K562 (cell line): ENCODE measurements at regions not wholly inside any gene's neighbourhood (a gene's known extent, or its start where the extent isn't known, plus 50 kb on each side); places are given as distances from the start of the nearest gene placed in this dataset.

Experiments
- ATAC-seq: fragments of 200-7000 bp; cut with Tn5 transposase; 3 replicates; pipeline ENCODE4 v1.9.1; 2020; ENCODE audit warnings: moderate library complexity
- BruUV-seq: library from RNA; stranded (reverse); fragments of 400-500 nt; replicated peaks from 2 replicates; lab custom pipeline; 2021; lab: Mats Ljungman, UMichigan
- CTCF ChIA-PET: fragments of 300-600 bp; formaldehyde crosslinking; extraction: SDS; loops from one replicate; lab custom pipeline; 2021; ENCODE audit warnings: low intra/inter-chr PET ratio; lab: Yijun Ruan, JAX
- POLR2A ChIA-PET: fragments of 300-600, 350-650 bp; sonication (Branson Sonifier 250); formaldehyde crosslinking; extraction: SDS; loops from one replicate; lab custom pipeline; 2021; ENCODE audit warnings: antibody characterized with exemption, inconsistent platforms; lab: Yijun Ruan, JAX
- DNase-seq, 4 experiments: peaks; one replicate each; pipeline versions ENCODE4 v3.0.0 to v3.0.0-alpha.2; 2011 to 2018; ENCODE audit warnings: low spot score in 3 of 4, mixed read lengths in 3 of 4; ENCODE audit errors: extremely low read depth in 1 of 4
- FAIRE-seq: peaks from 2 replicates; lab custom pipeline; 2011; peaks lifted over from hg19 to GRCh38; lab: Jason Lieb, UNC
- H2AFZ ChIP-seq: 2 replicates; pipeline ENCODE4 v1.6.0; 2011; ENCODE audit warnings: low read depth, low read length, control low read depth, inconsistent platforms
- H3K27ac ChIP-seq: fragments of 200-600 bp; 3 replicates; pipeline ENCODE4 v1.8.0; 2011; ENCODE audit warnings: low read depth, mild to moderate bottlenecking, control low read depth, inconsistent platforms, low read length, moderate library complexity, mixed read lengths; ENCODE audit errors: extremely low read depth
- H3K27me3 ChIP-seq, 2 experiments: fragments of 300-600 bp in 1 of 2; 2 replicates in 1 of 2; 3 replicates in 1 of 2; pipeline versions ENCODE4 v1.6.0 to v1.8.0; 2011; ENCODE audit warnings: inconsistent platforms in 2 of 2, low read length in 2 of 2, mild to moderate bottlenecking in 1 of 2, mixed read lengths in 1 of 2, moderate library complexity in 1 of 2; ENCODE audit not compliant: control insufficient read depth in 2 of 2, insufficient read depth in 2 of 2
- H3K36me3 ChIP-seq: fragments of 300-600 bp; 3 replicates; pipeline ENCODE4 v1.8.0; 2011; ENCODE audit warnings: mild to moderate bottlenecking, low read length, inconsistent platforms; ENCODE audit not compliant: control insufficient read depth, insufficient read depth
- H3K4me1 ChIP-seq, 2 experiments: fragments of 200-600 bp in 1 of 2; replicated peaks in 1 of 2; 2 replicates in 1 of 2; 3 replicates in 1 of 2; pipeline versions ENCODE4 v1.5.1 to v1.8.0; 2011; ENCODE audit warnings: inconsistent platforms in 2 of 2, low read length in 2 of 2, mild to moderate bottlenecking in 1 of 2, mixed read lengths in 1 of 2, moderate library complexity in 1 of 2; ENCODE audit not compliant: control insufficient read depth in 2 of 2, insufficient read depth in 2 of 2
- H3K4me2 ChIP-seq: 2 replicates; pipeline ENCODE4 v1.6.1; 2011; ENCODE audit warnings: low read length, control low read depth, inconsistent platforms, mixed read lengths; ENCODE audit not compliant: insufficient read depth
- H3K4me3 ChIP-seq: fragments of 200-600 bp; sonication (generic), shearing (Covaris generic); 2 replicates; pipeline ENCODE4 v1.5.1; 2016; ENCODE audit warnings: control low read depth, inconsistent platforms
- H3K79me2 ChIP-seq: fragments of 200-600 bp; 3 replicates; pipeline ENCODE4 v1.8.0; 2011; ENCODE audit warnings: low read length, inconsistent platforms; ENCODE audit not compliant: control insufficient read depth, insufficient read depth
- H3K9ac ChIP-seq, 2 experiments: 2 replicates each; pipeline versions ENCODE4 v1.6.0 to v1.6.1; 2011; ENCODE audit warnings: low read depth in 2 of 2, low read length in 2 of 2, control low read depth in 1 of 2, inconsistent platforms in 1 of 2, mild to moderate bottlenecking in 1 of 2, mixed read lengths in 1 of 2; ENCODE audit not compliant: insufficient read depth in 1 of 2
- H3K9me1 ChIP-seq: one replicate; pipeline ENCODE4 v1.6.0; 2011; ENCODE audit warnings: inconsistent platforms, mild to moderate bottlenecking, low read length, moderate library complexity; ENCODE audit not compliant: control insufficient read depth, insufficient read depth
- H3K9me3 ChIP-seq: replicated peaks from 2 replicates; pipeline ENCODE4 v1.5.1; 2011; ENCODE audit warnings: low read depth, low read length, inconsistent platforms; ENCODE audit not compliant: control insufficient read depth, insufficient read depth
- H4K20me1 ChIP-seq: replicated peaks from 2 replicates; pipeline ENCODE4 v1.6.1; 2011; ENCODE audit warnings: low read length, inconsistent platforms, mixed read lengths; ENCODE audit not compliant: control insufficient read depth, insufficient read depth
- FOXP4 ChIP-seq: sonication (generic); formaldehyde crosslinking; IDR thresholded peaks from 2 replicates; pipeline ENCODE4 v1.8.0; 2022; ENCODE audit warnings: mild to moderate bottlenecking, missing genetic modification reagents, borderline replicate concordance
- HLTF ChIP-seq: fragments of 450-650 bp; IDR thresholded peaks from 2 replicates; pipeline ENCODE4 v1.6.1; 2016
- HMG20B ChIP-seq: fragments of 250-450 bp; sonication (Bioruptor Pico); IDR thresholded peaks from 2 replicates; pipeline ENCODE4 v1.5.0; 2021; ENCODE audit warnings: mild to moderate bottlenecking
- NFE2L1 ChIP-seq: fragments of 450-650 bp; IDR thresholded peaks from 2 replicates; pipeline ENCODE4 v1.6.1; 2016; ENCODE audit warnings: missing genetic modification characterization, low read depth, mild to moderate bottlenecking, missing compliant biosample characterization, moderate library complexity, borderline replicate concordance
- ZNF3 ChIP-seq: fragments of 250-450 bp; sonication (Bioruptor Pico); IDR thresholded peaks from 2 replicates; pipeline ENCODE4 v1.5.0; 2021; ENCODE audit warnings: mild to moderate bottlenecking, moderate library complexity
- ZNF316 ChIP-seq: fragments of 450-650 bp; IDR thresholded peaks from 2 replicates; pipeline ENCODE4 v1.6.1; 2016
- WGBS: fragments of 100-300 bp; shearing (Covaris generic); methylation state at CpG from one replicate; pipeline ENCODE4 v1.1.6; 2016; ENCODE audit warnings: low coverage, mixed read lengths; ENCODE audit not compliant: insufficient coverage; ENCODE audit errors: missing lambda C conversion rate; 5-methylcytosine and 5-hydroxymethylcytosine counted together
- in situ Hi-C: fragments of 300-500 bp; cut with MboI; formaldehyde crosslinking; loops from 4 replicates; pipeline ENCODE4 v1.15.0; 2018; ENCODE audit warnings: inconsistent platforms, mixed read lengths
- intact Hi-C: fragments of 100-400 bp; cut with micrococcal nuclease; formaldehyde crosslinking; loops from 2 replicates; pipeline ENCODE4 v1.14.2; 2022
- TF ChIP-seq, protein P1 (sequence below): sonication (generic); formaldehyde crosslinking; IDR thresholded peaks from 2 replicates; pipeline ENCODE4 v1.8.0; 2022; ENCODE audit warnings: mild to moderate bottlenecking, missing genetic modification reagents
- TF ChIP-seq, protein P2 (sequence below): fragments of 450-650 bp; IDR thresholded peaks from 2 replicates; pipeline ENCODE4 v1.6.1; 2017; ENCODE audit warnings: antibody characterized with exemption

DNA sequence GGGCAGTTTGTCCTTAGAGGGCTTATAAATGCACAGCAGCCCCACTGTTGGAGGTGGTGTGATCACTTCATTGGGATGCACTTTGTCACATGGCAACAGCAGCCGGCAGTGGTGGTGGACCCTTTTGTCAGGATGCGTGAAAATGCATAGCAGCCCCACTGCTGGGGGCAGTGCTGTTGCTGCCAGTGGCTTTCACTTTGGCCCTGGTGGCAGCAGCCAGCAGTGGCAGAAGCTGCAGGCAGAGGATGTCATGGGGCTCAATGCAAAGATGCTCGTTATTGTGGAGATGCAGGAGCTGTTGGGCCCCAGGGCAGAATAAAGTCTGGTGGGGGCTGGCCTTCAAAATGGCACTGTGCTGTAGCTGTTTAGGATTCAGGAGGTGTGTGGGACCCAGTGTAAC, 173.0 kb upstream of the DAAM1 start (continued):
- no peak for TF ChIP-seq FOXP4 (CRISPR knock-in tag)
- no peak for TF ChIP-seq ZNF316

GRCh38 chr14:59017285-59017965, 171.0 kb upstream of the DAAM1 start:
- in situ Hi-C loops, result no loop called here
- Histone ChIP-seq H3K79me2 (no peaks in the 10 kb centered on the region), H3K9me1 (no peaks in the 10 kb centered on the region), H4K20me1 (no peaks in the 10 kb centered on the region), H3K4me2 (no peak overlapping the region), H3K4me3 (no peak overlapping the region), H3K9me3 (no peaks in the 10 kb centered on the region), H3K27ac (no peak overlapping the region), H2AFZ (no peak overlapping the region), H3K27me3 (no peaks in the 10 kb centered on the region), H3K4me1 (no peaks in the 10 kb centered on the region), H3K9ac (no peak overlapping the region), H3K36me3 (no peaks in the 10 kb centered on the region)
- no peak for DNase-seq
- ChIA-PET POLR2A (no interaction called here), CTCF (no interaction called here)
- intact Hi-C loops, result loop anchor here (5.0 kb wide), 1 partner anchor 515 kb away; no protein-coding TSS in a partner anchor
- TF ChIP-seq HLTF, result no peak
- TF ChIP-seq NFE2L1 (tag), result no peak
- TF ChIP-seq, protein P1, sequence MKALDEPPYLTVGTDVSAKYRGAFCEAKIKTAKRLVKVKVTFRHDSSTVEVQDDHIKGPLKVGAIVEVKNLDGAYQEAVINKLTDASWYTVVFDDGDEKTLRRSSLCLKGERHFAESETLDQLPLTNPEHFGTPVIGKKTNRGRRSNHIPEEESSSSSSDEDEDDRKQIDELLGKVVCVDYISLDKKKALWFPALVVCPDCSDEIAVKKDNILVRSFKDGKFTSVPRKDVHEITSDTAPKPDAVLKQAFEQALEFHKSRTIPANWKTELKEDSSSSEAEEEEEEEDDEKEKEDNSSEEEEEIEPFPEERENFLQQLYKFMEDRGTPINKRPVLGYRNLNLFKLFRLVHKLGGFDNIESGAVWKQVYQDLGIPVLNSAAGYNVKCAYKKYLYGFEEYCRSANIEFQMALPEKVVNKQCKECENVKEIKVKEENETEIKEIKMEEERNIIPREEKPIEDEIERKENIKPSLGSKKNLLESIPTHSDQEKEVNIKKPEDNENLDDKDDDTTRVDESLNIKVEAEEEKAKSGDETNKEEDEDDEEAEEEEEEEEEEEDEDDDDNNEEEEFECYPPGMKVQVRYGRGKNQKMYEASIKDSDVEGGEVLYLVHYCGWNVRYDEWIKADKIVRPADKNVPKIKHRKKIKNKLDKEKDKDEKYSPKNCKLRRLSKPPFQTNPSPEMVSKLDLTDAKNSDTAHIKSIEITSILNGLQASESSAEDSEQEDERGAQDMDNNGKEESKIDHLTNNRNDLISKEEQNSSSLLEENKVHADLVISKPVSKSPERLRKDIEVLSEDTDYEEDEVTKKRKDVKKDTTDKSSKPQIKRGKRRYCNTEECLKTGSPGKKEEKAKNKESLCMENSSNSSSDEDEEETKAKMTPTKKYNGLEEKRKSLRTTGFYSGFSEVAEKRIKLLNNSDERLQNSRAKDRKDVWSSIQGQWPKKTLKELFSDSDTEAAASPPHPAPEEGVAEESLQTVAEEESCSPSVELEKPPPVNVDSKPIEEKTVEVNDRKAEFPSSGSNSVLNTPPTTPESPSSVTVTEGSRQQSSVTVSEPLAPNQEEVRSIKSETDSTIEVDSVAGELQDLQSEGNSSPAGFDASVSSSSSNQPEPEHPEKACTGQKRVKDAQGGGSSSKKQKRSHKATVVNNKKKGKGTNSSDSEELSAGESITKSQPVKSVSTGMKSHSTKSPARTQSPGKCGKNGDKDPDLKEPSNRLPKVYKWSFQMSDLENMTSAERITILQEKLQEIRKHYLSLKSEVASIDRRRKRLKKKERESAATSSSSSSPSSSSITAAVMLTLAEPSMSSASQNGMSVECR (CRISPR knock-in tag), result no peak
- TF ChIP-seq, protein P2, sequence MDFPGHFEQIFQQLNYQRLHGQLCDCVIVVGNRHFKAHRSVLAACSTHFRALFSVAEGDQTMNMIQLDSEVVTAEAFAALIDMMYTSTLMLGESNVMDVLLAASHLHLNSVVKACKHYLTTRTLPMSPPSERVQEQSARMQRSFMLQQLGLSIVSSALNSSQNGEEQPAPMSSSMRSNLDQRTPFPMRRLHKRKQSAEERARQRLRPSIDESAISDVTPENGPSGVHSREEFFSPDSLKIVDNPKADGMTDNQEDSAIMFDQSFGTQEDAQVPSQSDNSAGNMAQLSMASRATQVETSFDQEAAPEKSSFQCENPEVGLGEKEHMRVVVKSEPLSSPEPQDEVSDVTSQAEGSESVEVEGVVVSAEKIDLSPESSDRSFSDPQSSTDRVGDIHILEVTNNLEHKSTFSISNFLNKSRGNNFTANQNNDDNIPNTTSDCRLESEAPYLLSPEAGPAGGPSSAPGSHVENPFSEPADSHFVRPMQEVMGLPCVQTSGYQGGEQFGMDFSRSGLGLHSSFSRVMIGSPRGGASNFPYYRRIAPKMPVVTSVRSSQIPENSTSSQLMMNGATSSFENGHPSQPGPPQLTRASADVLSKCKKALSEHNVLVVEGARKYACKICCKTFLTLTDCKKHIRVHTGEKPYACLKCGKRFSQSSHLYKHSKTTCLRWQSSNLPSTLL, result no peak
- TF ChIP-seq HMG20B, result no peak
- TF ChIP-seq ZNF3, result no peak
- ATAC-seq, result no peak
- WGBS, result 0% methylated on average over 5 of the region's 5 CpGs
- no TSS peak for BruUV-seq
- no peak for FAIRE-seq
